CD14-positive monocyte (primary cell): ENCODE measurements at regions not wholly inside any gene's neighbourhood (a gene's known extent, or its start where the extent isn't known, plus 50 kb on each side); places are given as distances from the start of the nearest gene placed in this dataset.

ENCODE experiments used
- DNase-seq, 3 donors: peaks; one replicate each; pipeline ENCODE4 v3.0.0-alpha.2; 2011 to 2022
- H2AFZ ChIP-seq: 2 replicates; pipeline ENCODE4 v1.6.0; 2012; ENCODE audit warnings: mild to moderate bottlenecking, low read depth, low read length, inconsistent platforms; ENCODE audit not compliant: insufficient read depth, poor library complexity, severe bottlenecking
- H3K27ac ChIP-seq, 2 donors: 1 replicate in 1 of 2; 2 replicates in 1 of 2; pipeline ENCODE4 v1.5.1; 2012 to 2013; ENCODE audit warnings: low read length in 2 of 2, control low read depth in 1 of 2, inconsistent platforms in 1 of 2, low read depth in 1 of 2, mild to moderate bottlenecking in 1 of 2
- H3K27me3 ChIP-seq, 2 donors: one replicate each; pipeline versions ENCODE4 v1.6.0 to v1.6.1; 2011 to 2013; ENCODE audit warnings: low read length in 2 of 2; ENCODE audit not compliant: control insufficient read depth in 2 of 2, insufficient read depth in 2 of 2
- H3K36me3 ChIP-seq, 2 donors: replicated peaks in 1 of 2; 1 replicate in 1 of 2; 2 replicates in 1 of 2; pipeline versions ENCODE4 v1.5.1 to v1.6.1; 2012 to 2013; ENCODE audit warnings: low read length in 2 of 2, control low read depth in 1 of 2, inconsistent platforms in 1 of 2, mild to moderate bottlenecking in 1 of 2; ENCODE audit not compliant: insufficient read depth in 2 of 2, control insufficient read depth in 1 of 2
- H3K4me1 ChIP-seq, 2 donors: 1 replicate in 1 of 2; 2 replicates in 1 of 2; pipeline versions ENCODE4 v1.5.1 to v1.6.1; 2012 to 2013; ENCODE audit warnings: low read length in 2 of 2, control low read depth in 1 of 2, inconsistent platforms in 1 of 2, mild to moderate bottlenecking in 1 of 2, moderate library complexity in 1 of 2; ENCODE audit not compliant: insufficient read depth in 2 of 2, control insufficient read depth in 1 of 2
- H3K4me2 ChIP-seq: replicated peaks from 2 replicates; pipeline ENCODE3; 2012; ENCODE audit warnings: low read length, moderate library complexity, mild to moderate bottlenecking; ENCODE audit not compliant: poor library complexity, severe bottlenecking; ENCODE audit errors: extremely low read depth
- H3K4me3 ChIP-seq, 3 experiments: fragments of 200-600 bp in 1 of 3; sonication (generic) in 1 of 3; replicated peaks in 1 of 3; 1 replicate in 2 of 3; 2 replicates in 1 of 3; pipeline ENCODE4 v1.5.1; 2011 to 2013; ENCODE audit warnings: low read length in 3 of 3, mild to moderate bottlenecking in 3 of 3, control low read depth in 2 of 3, low read depth in 2 of 3, inconsistent platforms in 1 of 3, moderate library complexity in 1 of 3
- H3K79me2 ChIP-seq: 2 replicates; pipeline ENCODE4 v1.6.0; 2012; ENCODE audit warnings: mild to moderate bottlenecking, control low read depth, inconsistent platforms, low read length, moderate library complexity; ENCODE audit not compliant: insufficient read depth
- H3K9ac ChIP-seq: 2 replicates; pipeline ENCODE4 v1.6.0; 2017; ENCODE audit warnings: low read length, mild to moderate bottlenecking; ENCODE audit not compliant: insufficient read depth, poor library complexity, severe bottlenecking
- H3K9me3 ChIP-seq, 2 donors: replicated peaks in 1 of 2; 1 replicate in 1 of 2; 2 replicates in 1 of 2; pipeline versions ENCODE4 v1.5.1 to v1.6.1; 2012 to 2013; ENCODE audit warnings: low read length in 2 of 2, control low read depth in 1 of 2; ENCODE audit not compliant: control insufficient read depth in 1 of 2, insufficient read depth in 1 of 2
- H4K20me1 ChIP-seq: 2 replicates; pipeline ENCODE4 v1.6.0; 2012; ENCODE audit warnings: mild to moderate bottlenecking, low read length, control low read depth, moderate library complexity; ENCODE audit not compliant: insufficient read depth
- H3K27ac Mint-ChIP-seq, 7 donors: one replicate each; pipeline ENCODE4 v1.8.0; 2020; ENCODE audit warnings: mild to moderate bottlenecking in 7 of 7, mixed read lengths in 7 of 7, moderate library complexity in 6 of 7, inconsistent platforms in 2 of 7
- H3K27me3 Mint-ChIP-seq, 3 donors: one replicate each; pipeline ENCODE4 v1.8.0; 2021 to 2022; ENCODE audit warnings: low read depth in 3 of 3, mild to moderate bottlenecking in 3 of 3, mixed read lengths in 3 of 3, moderate library complexity in 3 of 3, inconsistent platforms in 1 of 3
- H3K36me3 Mint-ChIP-seq, 2 donors: one replicate each; pipeline ENCODE4 v1.8.0; 2020; ENCODE audit warnings: mixed read lengths in 2 of 2, inconsistent platforms in 1 of 2, mild to moderate bottlenecking in 1 of 2
- H3K4me1 Mint-ChIP-seq: one replicate; pipeline ENCODE4 v1.8.0; 2020; ENCODE audit warnings: mild to moderate bottlenecking, mixed read lengths
- H3K4me3 Mint-ChIP-seq, 2 donors: one replicate each; pipeline ENCODE4 v1.8.0; 2020; ENCODE audit warnings: mild to moderate bottlenecking in 2 of 2, mixed read lengths in 2 of 2, moderate library complexity in 1 of 2
- H3K9me3 Mint-ChIP-seq, 7 donors: one replicate each; pipeline ENCODE4 v1.8.0; 2020 to 2022; ENCODE audit warnings: mixed read lengths in 7 of 7, mild to moderate bottlenecking in 6 of 7, moderate library complexity in 6 of 7, inconsistent platforms in 2 of 7
- WGBS: methylation state at CpG from one replicate; pipeline ENCODE4 v1.1.5; 2013; ENCODE audit warnings: missing lambda C conversion rate; ENCODE audit not compliant: insufficient coverage; 5-methylcytosine and 5-hydroxymethylcytosine counted together
- intact Hi-C, 2 donors: fragments of 100-400 bp; cut with micrococcal nuclease; formaldehyde crosslinking; loops; one replicate each; pipeline versions ENCODE4 v1.15.0 to v1.15.1; 2023
- TF ChIP-seq, protein P1 (sequence below): fragments of 200-600 bp; IDR thresholded peaks from one replicate; pipeline ENCODE4 v1.8.0; 2022; ENCODE audit warnings: antibody characterized with exemption, mild to moderate bottlenecking

DNA sequence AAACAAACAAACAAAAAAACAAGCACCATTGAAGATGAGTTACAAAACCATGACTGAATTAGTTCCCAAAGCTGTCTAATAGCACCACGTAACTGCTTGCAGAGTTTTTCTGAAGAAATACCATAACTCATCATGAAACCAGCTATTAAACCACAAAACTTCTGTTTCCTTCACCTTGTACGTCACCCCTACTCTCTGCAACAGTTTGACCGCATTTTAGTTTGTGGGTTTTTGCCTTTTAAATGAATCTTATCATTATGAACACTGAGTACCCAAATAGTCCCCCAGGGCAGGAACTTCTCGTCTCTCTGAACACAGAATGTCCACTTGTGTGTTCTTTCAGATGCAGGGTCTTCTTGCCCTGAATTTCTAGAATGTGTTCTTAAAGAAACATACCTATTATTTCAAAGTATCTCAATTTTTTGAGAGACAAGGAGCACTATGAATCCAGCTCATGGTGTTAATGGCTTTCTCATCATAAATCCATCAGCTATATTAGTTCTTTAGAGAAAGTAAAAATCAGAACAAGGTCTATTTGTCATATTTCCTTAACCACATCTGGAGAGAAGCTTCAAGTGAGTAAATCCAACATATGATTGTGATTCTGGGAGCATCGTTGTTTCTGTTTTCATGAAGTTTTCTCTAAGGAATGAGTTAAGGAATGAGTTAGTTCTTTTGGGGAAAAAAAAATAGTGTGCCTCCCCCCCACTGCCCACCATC, 210.6 kb downstream of the AUH start:
- Histone ChIP-seq H3K79me2 (no peaks in the 10 kb centered on the region), H2AFZ (no peak overlapping the region), H3K27me3 (no peaks in the 10 kb centered on the region), H3K27ac (peak overlapping the region in 1 of 2 donors; percentile 76), H3K4me3 (no peak overlapping the region), H3K9me3 (peaks cover 4 to 8% of the 10 kb centered on the region in 2 donors), H3K36me3 (no peaks in the 10 kb centered on the region), H3K4me1 (peaks cover 47 to 48% of the 10 kb centered on the region in 2 donors), H3K9ac (no peak overlapping the region), H3K4me2 (peak overlapping the region; percentile 14), H4K20me1 (no peaks in the 10 kb centered on the region)
- Mint-ChIP-seq H3K4me1 (peaks cover 57% of the 10 kb centered on the region), H3K9me3 (peaks cover 4 to 15% (median 6%) of the 10 kb centered on the region in 7 donors), H3K27ac (peak overlapping the region; percentile 87 to 96 (median 94)), H3K27me3 (peaks cover 2 to 8% (median 6%) of the 10 kb centered on the region in 3 donors), H3K36me3 (peaks cover 9 to 17% of the 10 kb centered on the region in 2 donors), H3K4me3 (peak overlapping the region; percentile 31 to 46)
- peak; percentile 89 to 96 (median 95) for DNase-seq
- WGBS: 0% methylated on average over 1 of the region's 5 CpGs
- TF ChIP-seq, protein P1, sequence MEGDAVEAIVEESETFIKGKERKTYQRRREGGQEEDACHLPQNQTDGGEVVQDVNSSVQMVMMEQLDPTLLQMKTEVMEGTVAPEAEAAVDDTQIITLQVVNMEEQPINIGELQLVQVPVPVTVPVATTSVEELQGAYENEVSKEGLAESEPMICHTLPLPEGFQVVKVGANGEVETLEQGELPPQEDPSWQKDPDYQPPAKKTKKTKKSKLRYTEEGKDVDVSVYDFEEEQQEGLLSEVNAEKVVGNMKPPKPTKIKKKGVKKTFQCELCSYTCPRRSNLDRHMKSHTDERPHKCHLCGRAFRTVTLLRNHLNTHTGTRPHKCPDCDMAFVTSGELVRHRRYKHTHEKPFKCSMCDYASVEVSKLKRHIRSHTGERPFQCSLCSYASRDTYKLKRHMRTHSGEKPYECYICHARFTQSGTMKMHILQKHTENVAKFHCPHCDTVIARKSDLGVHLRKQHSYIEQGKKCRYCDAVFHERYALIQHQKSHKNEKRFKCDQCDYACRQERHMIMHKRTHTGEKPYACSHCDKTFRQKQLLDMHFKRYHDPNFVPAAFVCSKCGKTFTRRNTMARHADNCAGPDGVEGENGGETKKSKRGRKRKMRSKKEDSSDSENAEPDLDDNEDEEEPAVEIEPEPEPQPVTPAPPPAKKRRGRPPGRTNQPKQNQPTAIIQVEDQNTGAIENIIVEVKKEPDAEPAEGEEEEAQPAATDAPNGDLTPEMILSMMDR: no peak
- intact Hi-C loops: loop anchor here (1.0 to 5.0 kb wide), 3 partner anchors 11 to 42 kb away; no protein-coding TSS in a partner anchor

DNA sequence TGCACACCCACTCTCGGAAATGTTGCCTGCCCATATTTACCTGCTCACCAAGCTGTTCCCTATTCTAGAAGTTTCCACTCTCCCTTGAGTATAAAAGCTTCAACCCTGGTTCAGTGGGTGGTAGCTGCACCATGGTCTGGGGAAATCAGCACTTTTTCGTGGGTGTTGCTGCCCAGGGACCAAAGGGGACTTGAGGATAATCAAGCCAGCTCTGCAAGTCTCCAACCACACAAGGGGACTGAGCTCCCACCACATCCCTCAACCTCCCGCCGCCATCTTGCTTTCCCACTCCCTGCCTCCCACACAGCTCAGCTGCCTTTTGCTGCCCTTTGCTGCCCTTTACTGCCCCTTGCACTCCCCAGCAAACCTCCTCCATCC, 210.0 kb downstream of the AUH start:
- intact Hi-C loops: loop anchor here (1.0 to 5.0 kb wide), 3 partner anchors 11 to 41 kb away; no protein-coding TSS in a partner anchor
- Mint-ChIP-seq H3K27ac (peak overlapping the region; percentile 62 to 95 (median 92)), H3K36me3 (peaks cover 9 to 17% of the 10 kb centered on the region in 2 donors), H3K27me3 (peaks cover 2 to 8% (median 6%) of the 10 kb centered on the region in 3 donors), H3K4me1 (peaks cover 51% of the 10 kb centered on the region), H3K4me3 (peak overlapping the region; percentile 15 to 31), H3K9me3 (peaks cover 4 to 15% (median 6%) of the 10 kb centered on the region in 7 donors)
- Histone ChIP-seq H3K4me1 (peaks cover 41 to 42% of the 10 kb centered on the region in 2 donors), H3K27ac (peak overlapping the region in 1 of 2 donors; percentile 76), H3K36me3 (no peaks in the 10 kb centered on the region), H4K20me1 (no peaks in the 10 kb centered on the region), H2AFZ (no peak overlapping the region), H3K9me3 (peaks cover 4 to 8% of the 10 kb centered on the region in 2 donors), H3K79me2 (no peaks in the 10 kb centered on the region), H3K4me2 (no peak overlapping the region), H3K27me3 (no peaks in the 10 kb centered on the region), H3K4me3 (no peak overlapping the region), H3K9ac (no peak overlapping the region)
- DNase-seq: no peak
- TF ChIP-seq, protein P1: no peak
- WGBS: 59% methylated on average over 3 of the region's 4 CpGs
